B cell (primary cell): ENCODE measurements at regions not wholly inside any gene's neighbourhood (a gene's known extent, or its start where the extent isn't known, plus 50 kb on each side); places are given as distances from the start of the nearest gene placed in this dataset.

Experiments used
- ATAC-seq: fragments of 200-7000 bp; cut with Tn5 transposase; one replicate; pipeline ENCODE4 v1.10.0; 2021; ENCODE audit warnings: low read depth, mild to moderate bottlenecking, moderate number of reproducible peaks, moderate library complexity
- CTCF ChIA-PET: fragments of 350-600 bp; sonication (Branson Sonifier 250); formaldehyde crosslinking; loops from one replicate; lab custom pipeline; 2021; ENCODE audit warnings: antibody characterized with exemption, inconsistent platforms; lab: Charles Lee
- POLR2A ChIA-PET: fragments of 350-600 bp; sonication (Branson Sonifier 250); formaldehyde crosslinking; loops from one replicate; lab custom pipeline; 2021; ENCODE audit warnings: antibody characterized with exemption; lab: Charles Lee
- DNase-seq: peaks from one replicate; pipeline ENCODE4 v3.0.0; 2013
- H2AFZ ChIP-seq: 2 replicates; pipeline ENCODE4 v1.6.1; 2012; ENCODE audit warnings: mild to moderate bottlenecking, low read depth, low read length; ENCODE audit not compliant: insufficient read depth, poor library complexity, severe bottlenecking
- H3K27ac ChIP-seq, 2 donors: 1 replicate in 1 of 2; 2 replicates in 1 of 2; pipeline ENCODE4 v1.5.1; 2012 to 2013; ENCODE audit warnings: low read length in 2 of 2, mild to moderate bottlenecking in 2 of 2, moderate library complexity in 1 of 2
- H3K27me3 ChIP-seq, 4 experiments: fragments of 200-600 bp in 1 of 4; sonication (generic) in 1 of 4; replicated peaks in 1 of 4; 1 replicate in 2 of 4; 2 replicates in 2 of 4; pipeline versions ENCODE4 v1.6.1 to v1.7.0; 2013 to 2016; ENCODE audit warnings: low read length in 3 of 4, mild to moderate bottlenecking in 2 of 4, mixed read lengths in 1 of 4, moderate library complexity in 1 of 4; ENCODE audit not compliant: insufficient read depth in 4 of 4, control insufficient read depth in 3 of 4; ENCODE audit errors: control extremely low read depth in 1 of 4
- H3K36me3 ChIP-seq, 2 experiments: replicated peaks in 1 of 2; 1 replicate in 1 of 2; 2 replicates in 1 of 2; pipeline versions ENCODE4 v1.6.1 to v1.7.1; 2013; ENCODE audit warnings: low read length in 1 of 2; ENCODE audit not compliant: insufficient read depth in 2 of 2, control insufficient read depth in 1 of 2; ENCODE audit errors: control extremely low read depth in 1 of 2, extremely low read depth in 1 of 2
- H3K4me1 ChIP-seq, 2 donors: fragments of 200-600 bp in 1 of 2; sonication (generic) in 1 of 2; 1 replicate in 1 of 2; 2 replicates in 1 of 2; pipeline versions ENCODE4 v1.5.1 to v1.6.1; 2013 to 2017; ENCODE audit warnings: low read length in 2 of 2; ENCODE audit not compliant: control insufficient read depth in 2 of 2, insufficient read depth in 2 of 2
- H3K4me2 ChIP-seq: replicated peaks from 2 replicates; pipeline ENCODE3; 2012; ENCODE audit warnings: mild to moderate bottlenecking, low read depth, low read length; ENCODE audit not compliant: poor library complexity, severe bottlenecking
- H3K4me3 ChIP-seq, 5 experiments: fragments of 200-600 bp in 1 of 5; sonication (generic) in 1 of 5; 1 replicate in 3 of 5; 2 replicates in 2 of 5; pipeline versions ENCODE4 v1.5.1 to v1.7.0; 2011 to 2016; ENCODE audit warnings: low read length in 4 of 5, mild to moderate bottlenecking in 4 of 5, low read depth in 2 of 5, control low read depth in 1 of 5, moderate library complexity in 1 of 5; ENCODE audit not compliant: insufficient read depth in 1 of 5; ENCODE audit errors: control extremely low read depth in 1 of 5, extremely low read depth in 1 of 5
- H3K79me2 ChIP-seq: fragments of 200-600 bp; sonication (generic); one replicate; pipeline ENCODE4 v1.6.0; 2016; ENCODE audit warnings: low read length; ENCODE audit not compliant: control insufficient read depth, insufficient read depth
- H3K9ac ChIP-seq: fragments of 200-600 bp; sonication (generic); 2 replicates; pipeline ENCODE4 v1.6.1; 2017; ENCODE audit warnings: mild to moderate bottlenecking, low read length, moderate library complexity
- H3K9me3 ChIP-seq, 3 donors: one replicate each; pipeline versions ENCODE4 v1.6.1 to v1.7.1; 2013; ENCODE audit warnings: low read length in 2 of 3; ENCODE audit not compliant: control insufficient read depth in 2 of 3, insufficient read depth in 1 of 3; ENCODE audit errors: control extremely low read depth in 1 of 3
- H4K20me1 ChIP-seq: 2 replicates; pipeline ENCODE4 v1.6.0; 2012; ENCODE audit warnings: mild to moderate bottlenecking, low read length; ENCODE audit not compliant: insufficient read depth, control insufficient read depth, poor library complexity, severe bottlenecking
- H3K27ac Mint-ChIP-seq: one replicate; pipeline ENCODE4 v1.8.0; 2021; ENCODE audit warnings: mixed read lengths
- H3K27me3 Mint-ChIP-seq: one replicate; pipeline ENCODE4 v1.8.0; 2021; ENCODE audit warnings: mixed read lengths
- H3K4me1 Mint-ChIP-seq: one replicate; pipeline ENCODE4 v1.8.0; 2021; ENCODE audit warnings: mixed read lengths
- H3K4me3 Mint-ChIP-seq: one replicate; pipeline ENCODE4 v1.8.0; 2021; ENCODE audit warnings: mixed read lengths
- H3K9me3 Mint-ChIP-seq: one replicate; pipeline ENCODE4 v1.8.0; 2022; ENCODE audit warnings: mixed read lengths; ENCODE audit not compliant: insufficient read depth
- CTCF ChIP-seq: fragments of 200-600 bp; IDR thresholded peaks from one replicate; pipeline ENCODE4 v1.8.0; 2022; ENCODE audit warnings: antibody characterized with exemption, mild to moderate bottlenecking
- EZH2 ChIP-seq: IDR thresholded peaks from 2 replicates; pipeline ENCODE4 v1.6.1; 2012; ENCODE audit warnings: borderline replicate concordance, low read depth, mild to moderate bottlenecking, moderate library complexity, low read length; ENCODE audit not compliant: insufficient read depth, poor library complexity, severe bottlenecking
- WGBS: methylation state at CpG from one replicate; pipeline ENCODE4 v1.1.5; 2013; ENCODE audit warnings: missing lambda C conversion rate; ENCODE audit not compliant: insufficient coverage; 5-methylcytosine and 5-hydroxymethylcytosine counted together
- intact Hi-C: fragments of 100-400 bp; cut with micrococcal nuclease; formaldehyde crosslinking; loops from one replicate; pipeline ENCODE4 v1.10.0; 2022

GRCh38 chr6:49370518-49370917, 92.5 kb downstream of the MMUT start:
- Histone ChIP-seq H3K9ac (no peak overlapping the region), H3K79me2 (no peaks in the 10 kb centered on the region), H3K27ac (no peak overlapping the region), H2AFZ (no peak overlapping the region), H3K4me3 (no peak overlapping the region), H3K9me3 (peaks cover 0 to 13% (median 5%) of the 10 kb centered on the region in 3 donors), H4K20me1 (no peaks in the 10 kb centered on the region), H3K4me1 (no peaks in the 10 kb centered on the region), H3K4me2 (no peak overlapping the region), H3K27me3 (no peaks in the 10 kb centered on the region), H3K36me3 (no peaks in the 10 kb centered on the region)
- POLR2A ChIA-PET, result no interaction called here
- Mint-ChIP-seq H3K4me3 (no peak overlapping the region), H3K27me3 (no peaks in the 10 kb centered on the region), H3K4me1 (no peaks in the 10 kb centered on the region), H3K27ac (no peak overlapping the region), H3K9me3 (peaks cover 5% of the 10 kb centered on the region)
- TF ChIP-seq EZH2 (no peak), CTCF (no peak)
- WGBS, result no CpG with 5 or more reads among the region's 2 CpGs
- intact Hi-C loops, result no loop called here
- DNase-seq (no peak), ATAC-seq (no peak)
- CTCF ChIA-PET, result no interaction called here

GRCh38 chr6:49366539-49366938, 96.5 kb downstream of the MMUT start:
- Histone ChIP-seq H3K27me3 (no peaks in the 10 kb centered on the region), H2AFZ (no peak overlapping the region), H3K36me3 (no peaks in the 10 kb centered on the region), H3K9ac (no peak overlapping the region), H3K4me2 (no peak overlapping the region), H3K4me3 (no peak overlapping the region), H3K9me3 (peaks cover 0 to 13% (median 5%) of the 10 kb centered on the region in 3 donors), H3K79me2 (no peaks in the 10 kb centered on the region), H3K27ac (no peak overlapping the region), H4K20me1 (no peaks in the 10 kb centered on the region), H3K4me1 (no peaks in the 10 kb centered on the region)
- H3K9me3 Mint-ChIP-seq, result peaks cover 9% of the 10 kb centered on the region
- intact Hi-C loops, result no loop called here
- ChIA-PET POLR2A (no interaction called here), CTCF (no interaction called here)
- H3K27me3 Mint-ChIP-seq, result no peaks in the 10 kb centered on the region
- ATAC-seq (no peak), DNase-seq (no peak)
- WGBS, result 100% methylated on average over 1 of the region's 2 CpGs
- no peak for TF ChIP-seq EZH2
- TF ChIP-seq CTCF, result no peak
- no peak overlapping the region for H3K27ac Mint-ChIP-seq
- H3K4me1 Mint-ChIP-seq, result no peaks in the 10 kb centered on the region
- H3K4me3 Mint-ChIP-seq, result no peak overlapping the region
